Astrocyte of the cerebellum (primary cell): ENCODE measurements at regions not wholly inside any gene's neighbourhood (a gene's known extent, or its start where the extent isn't known, plus 50 kb on each side); places are given as distances from the start of the nearest gene placed in this dataset.

Source experiments
- DNase-seq: peaks from one replicate; pipeline ENCODE4 v3.0.0-alpha.2; 2011; ENCODE audit warnings: low read depth
- H3K4me3 ChIP-seq: 2 replicates; pipeline ENCODE4 v1.5.1; 2011; ENCODE audit warnings: mild to moderate bottlenecking, low read depth, low read length, moderate library complexity
- in situ Hi-C: cut with HindIII; loops from 2 replicates; pipeline ENCODE4 v1.10.0; 2017; ENCODE audit warnings: low sequenced_read_pairs
- TF ChIP-seq, protein P1 (sequence below): IDR thresholded peaks from 2 replicates; pipeline ENCODE4 v1.5.1; 2012; ENCODE audit warnings: low read length, low read depth, moderate library complexity, mild to moderate bottlenecking; ENCODE audit errors: missing control alignments

DNA sequence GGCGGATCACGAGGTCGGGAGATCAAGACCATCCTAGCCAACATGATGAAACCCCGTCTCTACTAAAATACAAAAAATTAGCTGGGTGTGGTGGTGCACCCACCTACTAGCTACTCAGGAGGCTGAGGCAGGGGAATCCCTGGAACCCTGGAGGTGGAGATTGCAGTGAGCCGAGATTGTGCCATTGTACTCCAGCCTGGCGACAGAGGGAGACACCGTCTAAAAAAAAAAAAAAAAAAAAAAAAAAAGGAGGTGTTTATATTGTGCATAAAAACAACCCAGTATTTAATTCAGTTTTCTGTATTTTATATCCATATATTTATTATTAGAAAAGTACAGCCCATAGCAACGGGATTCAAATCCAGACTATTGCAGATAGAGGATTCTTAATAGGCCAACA, 129.1 kb upstream of the SOX2 start:
- no peak overlapping the region for H3K4me3 ChIP-seq
- in situ Hi-C loops = no loop called here
- TF ChIP-seq, protein P1, sequence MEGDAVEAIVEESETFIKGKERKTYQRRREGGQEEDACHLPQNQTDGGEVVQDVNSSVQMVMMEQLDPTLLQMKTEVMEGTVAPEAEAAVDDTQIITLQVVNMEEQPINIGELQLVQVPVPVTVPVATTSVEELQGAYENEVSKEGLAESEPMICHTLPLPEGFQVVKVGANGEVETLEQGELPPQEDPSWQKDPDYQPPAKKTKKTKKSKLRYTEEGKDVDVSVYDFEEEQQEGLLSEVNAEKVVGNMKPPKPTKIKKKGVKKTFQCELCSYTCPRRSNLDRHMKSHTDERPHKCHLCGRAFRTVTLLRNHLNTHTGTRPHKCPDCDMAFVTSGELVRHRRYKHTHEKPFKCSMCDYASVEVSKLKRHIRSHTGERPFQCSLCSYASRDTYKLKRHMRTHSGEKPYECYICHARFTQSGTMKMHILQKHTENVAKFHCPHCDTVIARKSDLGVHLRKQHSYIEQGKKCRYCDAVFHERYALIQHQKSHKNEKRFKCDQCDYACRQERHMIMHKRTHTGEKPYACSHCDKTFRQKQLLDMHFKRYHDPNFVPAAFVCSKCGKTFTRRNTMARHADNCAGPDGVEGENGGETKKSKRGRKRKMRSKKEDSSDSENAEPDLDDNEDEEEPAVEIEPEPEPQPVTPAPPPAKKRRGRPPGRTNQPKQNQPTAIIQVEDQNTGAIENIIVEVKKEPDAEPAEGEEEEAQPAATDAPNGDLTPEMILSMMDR = no peak
- no peak for DNase-seq

DNA sequence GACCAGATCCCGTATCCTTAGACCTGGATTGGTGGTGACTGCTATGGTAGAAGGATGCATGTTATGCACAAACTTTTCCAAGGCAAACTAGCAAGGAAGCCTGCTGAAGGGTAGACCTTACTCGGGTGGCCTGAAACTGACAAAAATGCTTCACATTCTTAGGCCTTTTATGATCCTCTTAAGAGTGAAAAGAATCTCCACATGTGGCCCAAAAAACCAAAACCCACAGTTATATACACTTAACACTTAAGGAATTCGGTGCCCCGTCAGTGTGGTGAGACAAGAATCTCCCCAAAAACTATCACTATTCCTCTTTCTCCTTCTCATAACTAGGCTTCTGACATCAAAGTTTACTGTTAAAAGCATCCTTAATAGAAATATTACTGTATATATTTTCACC, 130.1 kb upstream of the SOX2 start:
- in situ Hi-C loops = no loop called here
- no peak overlapping the region for H3K4me3 ChIP-seq
- peak; percentile 86 for DNase-seq
- TF ChIP-seq, protein P1 = no peak

DNA sequence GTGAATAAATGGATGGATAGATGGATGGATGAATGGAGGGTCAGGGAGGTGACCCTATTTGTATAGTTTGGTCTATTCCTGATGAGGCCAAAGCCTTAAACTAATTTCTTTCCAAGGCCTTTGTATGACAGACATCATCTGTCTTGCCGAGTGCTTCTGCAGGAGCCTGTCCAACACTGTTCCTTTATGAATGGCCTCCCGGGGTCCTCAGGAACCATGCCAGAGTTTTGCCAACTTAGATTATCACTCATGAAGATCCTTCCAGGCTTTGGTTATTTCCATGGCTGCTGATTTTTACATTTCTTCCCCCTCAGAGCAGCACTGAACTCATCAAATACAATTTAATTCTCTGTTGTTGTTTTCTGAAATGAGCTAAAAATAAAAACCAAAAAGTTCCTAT, 133.0 kb upstream of the SOX2 start:
- no peak for DNase-seq
- TF ChIP-seq, protein P1 = no peak
- H3K4me3 ChIP-seq = no peak overlapping the region
- in situ Hi-C loops = no loop called here

DNA sequence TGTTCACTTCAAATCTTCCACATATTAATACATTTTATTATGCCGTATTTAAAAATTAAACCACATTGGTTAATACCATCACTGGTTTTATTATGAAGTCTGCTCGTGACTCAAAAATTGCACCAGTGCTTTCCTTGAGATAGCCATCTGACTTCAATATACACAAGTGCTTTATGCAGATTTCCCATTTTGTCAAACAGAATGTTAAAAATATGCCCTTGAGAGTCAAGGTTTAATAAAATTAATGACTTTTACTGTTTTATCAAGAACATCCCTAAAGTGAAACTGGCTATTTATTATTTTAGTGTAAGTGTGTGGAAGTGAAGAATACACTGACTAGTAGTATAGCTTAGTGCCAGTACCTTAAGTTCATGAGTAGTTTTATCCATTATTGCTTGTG, 139.3 kb upstream of the SOX2 start:
- TF ChIP-seq, protein P1 = no peak
- no peak for DNase-seq
- in situ Hi-C loops = no loop called here
- H3K4me3 ChIP-seq = no peak overlapping the region

DNA sequence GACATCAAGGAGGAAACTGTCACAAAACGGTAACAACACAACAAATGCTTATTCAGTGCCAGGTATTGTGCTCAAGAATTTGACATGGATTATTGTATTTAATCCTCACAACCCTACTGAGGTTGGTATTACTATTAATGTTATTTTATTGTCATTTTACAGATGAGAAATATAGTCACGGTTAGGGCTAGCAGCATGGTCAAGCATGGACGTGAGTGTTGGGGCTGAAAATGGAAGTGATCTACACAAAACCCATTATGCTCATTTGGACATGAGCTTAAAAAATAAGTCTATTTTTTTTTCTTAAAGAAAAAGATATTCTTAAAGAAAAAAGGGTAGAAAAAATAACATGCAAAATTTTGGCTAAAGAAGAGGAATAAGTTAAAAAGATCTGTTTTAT, 141.3 kb upstream of the SOX2 start:
- in situ Hi-C loops = no loop called here
- TF ChIP-seq, protein P1 = no peak
- no peak for DNase-seq

DNA sequence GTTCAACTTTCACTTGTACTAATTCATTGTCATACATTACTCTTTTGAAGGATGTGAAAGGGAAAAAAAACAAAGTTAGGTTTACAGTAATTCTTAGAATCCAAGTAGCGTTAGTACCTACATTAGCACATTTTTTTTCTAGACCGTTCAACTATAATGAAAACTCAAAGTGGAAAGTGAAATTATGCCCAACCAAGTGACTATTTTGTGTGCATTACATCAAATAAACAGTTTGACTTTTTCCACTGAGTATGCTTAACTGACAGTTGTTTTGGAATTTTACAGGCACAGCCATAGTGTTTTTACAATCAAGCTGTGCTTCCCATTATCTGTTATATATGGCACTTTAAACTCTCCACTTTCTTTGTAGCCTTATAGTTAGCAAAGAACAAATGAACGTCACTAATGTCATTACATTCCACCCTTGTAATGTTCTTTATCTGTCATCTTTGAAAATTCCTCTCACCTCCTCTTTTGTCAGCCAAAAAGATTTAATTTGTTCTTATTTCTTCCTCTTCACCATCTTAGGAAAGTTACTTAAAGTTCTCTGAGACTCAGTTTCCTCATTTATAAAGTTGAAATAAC, 142.3 kb upstream of the SOX2 start:
- DNase-seq = no peak
- H3K4me3 ChIP-seq = no peak overlapping the region
- in situ Hi-C loops = no loop called here
- TF ChIP-seq, protein P1 = no peak

More for the DNA sequence above, 141.3 kb upstream of the SOX2 start:
- H3K4me3 ChIP-seq = no peak overlapping the region
